ENCODE measurements at regions not wholly inside any gene's neighbourhood (a gene's known extent, or its start where the extent isn't known, plus 50 kb on each side); places are given as distances from the start of the nearest gene placed in this dataset.
"Not testable (repeated sequence)": the region's sequence is repeated elsewhere in the genome, so short reads cannot be mapped to it uniquely, and the experiment has no call there.

GRCh38 chr7:119647286-119647685, 625.7 kb upstream of the KCND2 start:
- TF ChIP-seq, protein P1, sequence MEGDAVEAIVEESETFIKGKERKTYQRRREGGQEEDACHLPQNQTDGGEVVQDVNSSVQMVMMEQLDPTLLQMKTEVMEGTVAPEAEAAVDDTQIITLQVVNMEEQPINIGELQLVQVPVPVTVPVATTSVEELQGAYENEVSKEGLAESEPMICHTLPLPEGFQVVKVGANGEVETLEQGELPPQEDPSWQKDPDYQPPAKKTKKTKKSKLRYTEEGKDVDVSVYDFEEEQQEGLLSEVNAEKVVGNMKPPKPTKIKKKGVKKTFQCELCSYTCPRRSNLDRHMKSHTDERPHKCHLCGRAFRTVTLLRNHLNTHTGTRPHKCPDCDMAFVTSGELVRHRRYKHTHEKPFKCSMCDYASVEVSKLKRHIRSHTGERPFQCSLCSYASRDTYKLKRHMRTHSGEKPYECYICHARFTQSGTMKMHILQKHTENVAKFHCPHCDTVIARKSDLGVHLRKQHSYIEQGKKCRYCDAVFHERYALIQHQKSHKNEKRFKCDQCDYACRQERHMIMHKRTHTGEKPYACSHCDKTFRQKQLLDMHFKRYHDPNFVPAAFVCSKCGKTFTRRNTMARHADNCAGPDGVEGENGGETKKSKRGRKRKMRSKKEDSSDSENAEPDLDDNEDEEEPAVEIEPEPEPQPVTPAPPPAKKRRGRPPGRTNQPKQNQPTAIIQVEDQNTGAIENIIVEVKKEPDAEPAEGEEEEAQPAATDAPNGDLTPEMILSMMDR (IDR thresholded peaks at IDR 0.05; ENCODE audit: insufficient read depth, low read length): no peak
- TF ChIP-seq SPI1 (IDR thresholded peaks at IDR 0.05; ENCODE audit: borderline replicate concordance, low read depth) (no peak), REST (IDR thresholded peaks at IDR 0.05; ENCODE audit: insufficient replicate concordance, low read depth) (no peak), GABPA (IDR thresholded peaks at IDR 0.05; ENCODE audit: low read depth) (no peak), POLR2AphosphoS5 (IDR thresholded peaks at IDR 0.05; ENCODE audit: low read depth) (no peak)
- DNase-seq (ENCODE audit: low read depth in 1 of 2, low spot score in 1 of 2): no peak
- H3K27ac ChIP-seq (replicated peaks): no peak overlapping the region
- no peaks in the 10 kb centered on the region for H3K27me3 ChIP-seq (ENCODE audit: insufficient read depth, poor library complexity, severe bottlenecking)
- H3K4me3 ChIP-seq (replicated peaks; ENCODE audit: insufficient read depth, low read length): no peak overlapping the region

DNA sequence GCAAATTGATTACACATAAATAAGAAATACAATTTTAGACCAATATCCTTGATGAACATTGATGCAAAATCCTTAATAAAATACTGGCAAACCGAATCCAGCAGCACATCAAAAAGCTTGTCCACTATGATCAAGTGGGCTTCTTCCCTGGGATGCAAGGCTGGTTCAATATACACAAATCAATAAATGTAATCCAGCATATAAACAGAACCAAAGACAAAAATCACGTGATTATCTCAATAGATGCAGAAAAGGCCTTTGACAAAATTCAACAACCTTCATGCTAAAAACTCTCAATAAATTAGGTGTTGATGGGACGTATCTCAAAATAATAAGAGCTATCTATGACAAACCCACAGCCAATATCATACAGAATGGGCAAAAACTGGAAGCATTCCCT, 624.2 kb upstream of the KCND2 start:
- H3K4me3 ChIP-seq (replicated peaks; ENCODE audit: insufficient read depth, low read length); H3K27ac ChIP-seq (replicated peaks); DNase-seq (ENCODE audit: low read depth in 1 of 2, low spot score in 1 of 2); H3K27me3 ChIP-seq (ENCODE audit: insufficient read depth, poor library complexity, severe bottlenecking): not testable (repeated sequence)

DNA sequence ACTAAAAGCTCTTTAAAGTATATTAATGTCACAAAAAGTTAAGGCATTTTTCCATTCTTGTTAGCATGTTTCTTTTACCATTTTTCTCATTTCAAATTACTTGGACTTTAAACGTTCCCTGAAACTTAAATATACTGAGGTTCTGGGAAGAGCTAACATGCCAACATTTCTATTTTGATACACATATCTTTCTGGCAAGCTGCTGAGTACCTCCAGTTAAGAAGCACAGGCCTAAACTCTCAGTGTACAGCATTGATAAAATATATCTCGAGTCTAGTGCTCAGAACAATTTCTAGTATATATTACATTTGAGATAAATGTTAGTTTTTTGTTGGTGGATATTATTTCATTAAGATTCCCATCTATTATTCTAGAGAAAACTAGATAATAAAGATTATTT, 612.9 kb upstream of the KCND2 start:
- no peaks in the 10 kb centered on the region for H3K27me3 ChIP-seq (ENCODE audit: insufficient read depth, poor library complexity, severe bottlenecking)
- TF ChIP-seq, protein P1 (IDR thresholded peaks at IDR 0.05; ENCODE audit: insufficient read depth, low read length): no peak
- no peak for TF ChIP-seq REST (IDR thresholded peaks at IDR 0.05; ENCODE audit: insufficient replicate concordance, low read depth)
- no peak for TF ChIP-seq GABPA (IDR thresholded peaks at IDR 0.05; ENCODE audit: low read depth)
- TF ChIP-seq SPI1 (IDR thresholded peaks at IDR 0.05; ENCODE audit: borderline replicate concordance, low read depth): no peak
- TF ChIP-seq POLR2AphosphoS5 (IDR thresholded peaks at IDR 0.05; ENCODE audit: low read depth): no peak
- H3K4me3 ChIP-seq (replicated peaks; ENCODE audit: insufficient read depth, low read length): no peak overlapping the region
- no peak overlapping the region for H3K27ac ChIP-seq (replicated peaks)
- DNase-seq (ENCODE audit: low read depth in 1 of 2, low spot score in 1 of 2): no peak

DNA sequence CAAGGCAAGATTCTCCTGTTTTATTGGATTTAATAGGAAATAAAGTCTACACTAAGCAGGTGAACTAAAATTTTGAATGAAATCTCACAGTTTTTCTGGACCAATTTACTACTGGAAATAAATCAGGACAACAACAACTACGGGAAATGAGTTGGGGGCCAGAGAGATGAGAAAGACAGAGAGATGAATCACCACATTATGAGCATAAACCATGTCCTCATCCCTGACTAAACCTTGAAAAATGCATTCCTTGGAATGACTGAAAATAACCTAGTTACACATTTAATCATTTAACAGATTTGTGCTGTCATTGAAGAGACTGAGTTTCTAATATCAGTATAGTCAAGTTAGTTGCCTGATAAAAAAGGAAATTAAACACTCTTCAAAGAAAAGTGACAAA, 608.4 kb upstream of the KCND2 start:
- Histone ChIP-seq H3K4me3 (replicated peaks; ENCODE audit: insufficient read depth, low read length) (no peak overlapping the region), H3K27me3 (ENCODE audit: insufficient read depth, poor library complexity, severe bottlenecking) (no peaks in the 10 kb centered on the region), H3K27ac (replicated peaks) (no peak overlapping the region)
- no peak for DNase-seq (ENCODE audit: low read depth in 1 of 2, low spot score in 1 of 2)
- no peak for TF ChIP-seq SPI1 (IDR thresholded peaks at IDR 0.05; ENCODE audit: borderline replicate concordance, low read depth)
- TF ChIP-seq GABPA (IDR thresholded peaks at IDR 0.05; ENCODE audit: low read depth): no peak
- TF ChIP-seq REST (IDR thresholded peaks at IDR 0.05; ENCODE audit: insufficient replicate concordance, low read depth): no peak
- TF ChIP-seq, protein P1 (IDR thresholded peaks at IDR 0.05; ENCODE audit: insufficient read depth, low read length): no peak
- no peak for TF ChIP-seq POLR2AphosphoS5 (IDR thresholded peaks at IDR 0.05; ENCODE audit: low read depth)
